ENCODE measurements at regions not wholly inside any gene's neighbourhood (a gene's known extent, or its start where the extent isn't known, plus 50 kb on each side); places are given as distances from the start of the nearest gene placed in this dataset.

GRCh38 chr20:21832442-21833385 lies 127.2 kb downstream of the PAX1 start:
- no peak for TF ChIP-seq CTCF (conservative IDR thresholded peaks at IDR 0.05; ENCODE audit: low read depth, low read length)
- no peak overlapping the region for H3K4me3 ChIP-seq (ENCODE audit: low read depth, low read length)
- no peak for DNase-seq (ENCODE audit: low read depth)

GRCh38 chr20:21826976-21827375 lies 121.5 kb downstream of the PAX1 start:
- no peak for TF ChIP-seq CTCF (conservative IDR thresholded peaks at IDR 0.05; ENCODE audit: low read depth, low read length)
- no peak overlapping the region for H3K4me3 ChIP-seq (ENCODE audit: low read depth, low read length)
- no peak for DNase-seq (ENCODE audit: low read depth)

GRCh38 chr20:21821358-21821757 lies 115.9 kb downstream of the PAX1 start:
- H3K4me3 ChIP-seq (ENCODE audit: low read depth, low read length) = no peak overlapping the region
- no peak for DNase-seq (ENCODE audit: low read depth)
- TF ChIP-seq CTCF (conservative IDR thresholded peaks at IDR 0.05; ENCODE audit: low read depth, low read length) = no peak

- no peak overlapping the region for H3K4me3 ChIP-seq (ENCODE audit: low read depth, low read length)
- DNase-seq (ENCODE audit: low read depth) = no peak
- TF ChIP-seq CTCF (conservative IDR thresholded peaks at IDR 0.05; ENCODE audit: low read depth, low read length) = no peak
Observed at GRCh38 chr20:21820688-21821087, 115.2 kb downstream of the PAX1 start.

- no peak for TF ChIP-seq CTCF (conservative IDR thresholded peaks at IDR 0.05; ENCODE audit: low read depth, low read length)
- no peak overlapping the region for H3K4me3 ChIP-seq (ENCODE audit: low read depth, low read length)
- no peak for DNase-seq (ENCODE audit: low read depth)
Observed at GRCh38 chr20:21820045-21820444, 114.6 kb downstream of the PAX1 start.

- H3K4me3 ChIP-seq (ENCODE audit: low read depth, low read length) = no peak overlapping the region
- no peak for TF ChIP-seq CTCF (conservative IDR thresholded peaks at IDR 0.05; ENCODE audit: low read depth, low read length)
Observed at GRCh38 chr20:21812379-21812778, 106.9 kb downstream of the PAX1 start.

More at GRCh38 chr20:21812379-21812778, 106.9 kb downstream of the PAX1 start:
- no peak for DNase-seq (ENCODE audit: low read depth)
